Liver (tissue), 8 donors: ENCODE measurements at regions not wholly inside any gene's neighbourhood (a gene's known extent, or its start where the extent isn't known, plus 50 kb on each side); places are given as distances from the start of the nearest gene placed in this dataset.

Experiments used
- DNase-seq: peaks from one replicate; pipeline ENCODE4 v3.0.0-alpha.2; 2017; ENCODE audit warnings: low spot score
- H3K27ac ChIP-seq, 2 donors: one replicate each; pipeline ENCODE4 v1.7.0; 2013; ENCODE audit warnings: inconsistent platforms in 2 of 2, low read length in 2 of 2, control low read depth in 1 of 2, low read depth in 1 of 2, mild to moderate bottlenecking in 1 of 2
- H3K27me3 ChIP-seq, 4 donors: one replicate each; pipeline versions ENCODE4 v1.6.1 to v1.7.0; 2013; ENCODE audit warnings: low read length in 3 of 4, inconsistent platforms in 1 of 4, mild to moderate bottlenecking in 1 of 4, moderate library complexity in 1 of 4; ENCODE audit not compliant: control insufficient read depth in 4 of 4, insufficient read depth in 4 of 4
- H3K36me3 ChIP-seq, 4 donors: one replicate each; pipeline versions ENCODE4 v1.6.1 to v1.7.0; 2013; ENCODE audit warnings: low read length in 3 of 4, mild to moderate bottlenecking in 3 of 4, low read depth in 1 of 4, moderate library complexity in 1 of 4; ENCODE audit not compliant: control insufficient read depth in 4 of 4, insufficient read depth in 3 of 4
- H3K4me1 ChIP-seq, 4 donors: one replicate each; pipeline versions ENCODE4 v1.6.1 to v1.7.0; 2013; ENCODE audit warnings: low read length in 3 of 4, mild to moderate bottlenecking in 3 of 4, moderate library complexity in 1 of 4; ENCODE audit not compliant: control insufficient read depth in 4 of 4, insufficient read depth in 4 of 4
- H3K4me3 ChIP-seq, 3 donors: one replicate each; pipeline versions ENCODE4 v1.6.1 to v1.7.0; 2013; ENCODE audit warnings: low read length in 3 of 3, control low read depth in 1 of 3, low read depth in 1 of 3, mild to moderate bottlenecking in 1 of 3
- H3K9ac ChIP-seq, 2 donors: one replicate each; pipeline ENCODE4 v1.7.0; 2013; ENCODE audit warnings: low read length in 2 of 2, mild to moderate bottlenecking in 2 of 2, moderate library complexity in 2 of 2, control low read depth in 1 of 2, low read depth in 1 of 2
- H3K9me3 ChIP-seq, 4 donors: one replicate each; pipeline versions ENCODE4 v1.6.1 to v1.7.0; 2013; ENCODE audit warnings: low read length in 3 of 4; ENCODE audit not compliant: control insufficient read depth in 4 of 4
- ATF3 ChIP-seq: IDR thresholded peaks from 2 replicates; pipeline ENCODE4 v1.6.1; 2016; ENCODE audit warnings: antibody characterized with exemption
- CTCF ChIP-seq: fragments of 150-350 bp; IDR thresholded peaks from 2 replicates; pipeline ENCODE4 v1.5.1; 2017; ENCODE audit warnings: improper control_type of control experiment, low read depth, low read length; ENCODE audit not compliant: missing input control
- EGR1 ChIP-seq, 2 donors: IDR thresholded peaks; 2 replicates each; pipeline ENCODE4 v1.6.1; 2016 to 2018; ENCODE audit warnings: antibody characterized with exemption in 2 of 2, low read depth in 2 of 2
- FOXA1 ChIP-seq: IDR thresholded peaks from 2 replicates; pipeline ENCODE4 v1.6.1; 2016; ENCODE audit warnings: antibody characterized with exemption
- FOXA2 ChIP-seq: IDR thresholded peaks from 2 replicates; pipeline ENCODE4 v1.6.1; 2016; ENCODE audit warnings: antibody characterized with exemption
- GABPA ChIP-seq, 2 donors: IDR thresholded peaks in 1 of 2; conservative IDR thresholded peaks in 1 of 2; 2 replicates each; pipeline ENCODE4 v1.6.1; 2016; ENCODE audit warnings: antibody characterized with exemption in 2 of 2, mild to moderate bottlenecking in 1 of 2, moderate library complexity in 1 of 2
- HNF4A ChIP-seq, 2 donors: conservative IDR thresholded peaks; 2 replicates each; pipeline ENCODE4 v1.6.1; 2016; ENCODE audit warnings: antibody characterized with exemption in 2 of 2, mild to moderate bottlenecking in 2 of 2
- HNF4G ChIP-seq: IDR thresholded peaks from 2 replicates; pipeline ENCODE4 v1.6.1; 2016; ENCODE audit warnings: antibody characterized with exemption
- JUND ChIP-seq, 2 donors: IDR thresholded peaks; 2 replicates each; pipeline ENCODE4 v1.6.1; 2016; ENCODE audit warnings: antibody characterized with exemption in 2 of 2
- MAX ChIP-seq: IDR thresholded peaks from 2 replicates; pipeline ENCODE4 v1.6.1; 2016; ENCODE audit warnings: antibody characterized with exemption
- NR2F2 ChIP-seq: IDR thresholded peaks from 2 replicates; pipeline ENCODE4 v1.6.1; 2016; ENCODE audit warnings: antibody characterized with exemption
- RAD21 ChIP-seq, 2 donors: IDR thresholded peaks; 2 replicates each; pipeline ENCODE4 v1.6.1; 2016; ENCODE audit warnings: antibody characterized with exemption in 2 of 2, mild to moderate bottlenecking in 2 of 2
- REST ChIP-seq: IDR thresholded peaks from 2 replicates; pipeline ENCODE4 v1.6.1; 2016; ENCODE audit warnings: antibody characterized with exemption, mild to moderate bottlenecking
- RXRA ChIP-seq, 2 donors: IDR thresholded peaks; 2 replicates each; pipeline ENCODE4 v1.6.1; 2017 to 2018; ENCODE audit warnings: antibody characterized with exemption in 2 of 2, mild to moderate bottlenecking in 1 of 2
- SP1 ChIP-seq: IDR thresholded peaks from 2 replicates; pipeline ENCODE4 v1.6.1; 2018; ENCODE audit warnings: antibody characterized with exemption, mild to moderate bottlenecking
- TAF1 ChIP-seq: conservative IDR thresholded peaks from 2 replicates; pipeline ENCODE4 v1.6.1; 2016; ENCODE audit warnings: antibody characterized with exemption, mild to moderate bottlenecking
- YY1 ChIP-seq: IDR thresholded peaks from 2 replicates; pipeline ENCODE4 v1.6.1; 2016; ENCODE audit warnings: antibody characterized with exemption, mild to moderate bottlenecking
- ZBTB33 ChIP-seq: IDR thresholded peaks from 2 replicates; pipeline ENCODE4 v1.6.1; 2016; ENCODE audit warnings: antibody characterized with exemption
- WGBS: extraction: QIAGEN DNeasy Blood & Tissue Kit; methylation state at CpG from one replicate; pipeline ENCODE4 v1.1.7; 2013; 5-methylcytosine and 5-hydroxymethylcytosine counted together
- donor health status: healthy.
- donor health status: healthy.
- donor health status: healthy.
- donor health status: healthy.
- donor health status: healthy.

GRCh38 chr22:49404576-49405241, 423.0 kb downstream of the BRD1 start:
- no peak overlapping the region for H3K9ac ChIP-seq
- no peaks in the 10 kb centered on the region for H3K9me3 ChIP-seq
- no peak for DNase-seq
- 72% methylated on average over 27 of the region's 27 CpGs for WGBS
- no peak overlapping the region for H3K4me3 ChIP-seq
- H3K27ac ChIP-seq = no peak overlapping the region
- no peaks in the 10 kb centered on the region for H3K36me3 ChIP-seq
- TF ChIP-seq ZBTB33 (no peak), HNF4G (no peak), JUND (IDR thresholded peaks at IDR 0.05) (no peak), FOXA1 (no peak), RAD21 (IDR thresholded peaks at IDR 0.05) (no peak)
- H3K27me3 ChIP-seq = peaks cover 0 to 2% (median 0%) of the 10 kb centered on the region in 4 donors
- H3K4me1 ChIP-seq = no peaks in the 10 kb centered on the region

GRCh38 chr22:49404020-49404419, 423.7 kb downstream of the BRD1 start:
- Histone ChIP-seq H3K4me3 (no peak overlapping the region), H3K27ac (no peak overlapping the region), H3K9ac (no peak overlapping the region), H3K9me3 (no peaks in the 10 kb centered on the region), H3K36me3 (no peaks in the 10 kb centered on the region), H3K4me1 (no peaks in the 10 kb centered on the region), H3K27me3 (peaks cover 0 to 2% (median 0%) of the 10 kb centered on the region in 4 donors)
- no peak for TF ChIP-seq TAF1
- TF ChIP-seq HNF4G = no peak
- DNase-seq = no peak
- 83% methylated on average over 10 of the region's 10 CpGs for WGBS

- WGBS = 89% methylated on average over 6 of the region's 6 CpGs
- Histone ChIP-seq H3K9ac (no peak overlapping the region), H3K36me3 (no peaks in the 10 kb centered on the region), H3K27me3 (peaks cover 0 to 2% (median 0%) of the 10 kb centered on the region in 4 donors), H3K4me1 (no peaks in the 10 kb centered on the region), H3K9me3 (no peaks in the 10 kb centered on the region), H3K27ac (no peak overlapping the region), H3K4me3 (no peak overlapping the region)
- TF ChIP-seq RXRA (IDR thresholded peaks at IDR 0.05) = no peak
- no peak for TF ChIP-seq EGR1 (IDR thresholded peaks at IDR 0.05; ENCODE audit: low read depth in 2 of 2)
- no peak for TF ChIP-seq TAF1
- no peak for TF ChIP-seq FOXA2
- TF ChIP-seq ATF3 = no peak
- TF ChIP-seq HNF4G = no peak
- no peak for TF ChIP-seq HNF4A (conservative IDR thresholded peaks at IDR 0.05)
- TF ChIP-seq YY1 = no peak
- no peak for TF ChIP-seq GABPA (IDR thresholded peaks at IDR 0.05 in 1 of 2, conservative IDR thresholded peaks at IDR 0.05 in 1 of 2)
- no peak for TF ChIP-seq SP1
- no peak for TF ChIP-seq REST
- TF ChIP-seq ZBTB33 = no peak
- TF ChIP-seq NR2F2 = no peak
- no peak for TF ChIP-seq CTCF
- no peak for TF ChIP-seq JUND (IDR thresholded peaks at IDR 0.05)
- TF ChIP-seq MAX = no peak
- no peak for DNase-seq
Measured at GRCh38 chr22:49403102-49403501, 424.6 kb downstream of the BRD1 start.
